WTC11 (cell line): ENCODE measurements at regions not wholly inside any gene's neighbourhood (a gene's known extent, or its start where the extent isn't known, plus 50 kb on each side); places are given as distances from the start of the nearest gene placed in this dataset.

ENCODE experiments used
- ATAC-seq: fragments of 200-7000 bp; cut with Tn5 transposase; 2 replicates; pipeline ENCODE4 v1.10.0; 2021; ENCODE audit warnings: mild to moderate bottlenecking, moderate library complexity
- CTCF ChIA-PET: fragments of 300-600 bp; sonication (Branson Sonifier 250); formaldehyde crosslinking; loops from one replicate; lab custom pipeline; 2021; ENCODE audit warnings: antibody characterized with exemption; lab: Charles Lee
- POLR2A ChIA-PET: fragments of 350-600 bp; sonication (Branson Sonifier 250); formaldehyde crosslinking; loops from one replicate; lab custom pipeline; 2021; ENCODE audit warnings: antibody characterized with exemption; lab: Charles Lee
- DNase-seq: peaks from one replicate; pipeline ENCODE4 v3.0.0; 2021; ENCODE audit warnings: low spot score
- H3K27ac Mint-ChIP-seq: 2 replicates; pipeline ENCODE4 v1.8.0; 2021; ENCODE audit warnings: mixed read lengths
- H3K27me3 Mint-ChIP-seq: 2 replicates; pipeline ENCODE4 v1.8.0; 2021; ENCODE audit warnings: low read depth, mild to moderate bottlenecking, moderate library complexity, mixed read lengths
- H3K36me3 Mint-ChIP-seq: 2 replicates; pipeline ENCODE4 v1.8.0; 2021; ENCODE audit warnings: mixed read lengths
- H3K4me1 Mint-ChIP-seq: 2 replicates; pipeline ENCODE4 v1.8.0; 2022; ENCODE audit warnings: mixed read lengths
- H3K4me3 Mint-ChIP-seq: 2 replicates; pipeline ENCODE4 v1.8.0; 2021; ENCODE audit warnings: mild to moderate bottlenecking, moderate library complexity, mixed read lengths
- H3K9me3 Mint-ChIP-seq: 2 replicates; pipeline ENCODE4 v1.8.0; 2021; ENCODE audit warnings: mixed read lengths
- ATF3 ChIP-seq: sonication (generic); formaldehyde crosslinking; conservative IDR thresholded peaks from 2 replicates; pipeline ENCODE4 v1.8.1; 2022; ENCODE audit warnings: mild to moderate bottlenecking, missing genetic modification reagents
- CBFB ChIP-seq: sonication (generic); formaldehyde crosslinking; IDR thresholded peaks from 2 replicates; pipeline ENCODE4 v1.8.1; 2022; ENCODE audit warnings: mild to moderate bottlenecking, low read depth, missing genetic modification reagents
- CTCF ChIP-seq: fragments of 200-600 bp; IDR thresholded peaks from 2 replicates; pipeline ENCODE4 v1.8.0; 2022; ENCODE audit warnings: antibody characterized with exemption
- ERG ChIP-seq: fragments of 250-450 bp; sonication (Bioruptor Pico); IDR thresholded peaks from 2 replicates; pipeline ENCODE4 v1.8.0; 2021; ENCODE audit warnings: mild to moderate bottlenecking
- ESRRA ChIP-seq: sonication (generic); formaldehyde crosslinking; IDR thresholded peaks from 2 replicates; pipeline ENCODE4 v1.8.1; 2022; ENCODE audit warnings: mild to moderate bottlenecking, missing genetic modification reagents, borderline replicate concordance
- ETV6 ChIP-seq: sonication (generic); formaldehyde crosslinking; IDR thresholded peaks from 2 replicates; pipeline ENCODE4 v1.8.1; 2022; ENCODE audit warnings: mild to moderate bottlenecking, missing genetic modification reagents
- FOXK1 ChIP-seq: sonication (generic); formaldehyde crosslinking; IDR thresholded peaks from 2 replicates; pipeline ENCODE4 v1.8.0; 2022; ENCODE audit warnings: mild to moderate bottlenecking, moderate library complexity, missing genetic modification reagents
- KAT7 ChIP-seq: sonication (generic); formaldehyde crosslinking; IDR thresholded peaks from 2 replicates; pipeline ENCODE4 v1.8.1; 2023; ENCODE audit warnings: missing genetic modification reagents, mild to moderate bottlenecking, borderline replicate concordance
- MLX ChIP-seq: sonication (generic); formaldehyde crosslinking; IDR thresholded peaks from 2 replicates; pipeline ENCODE4 v1.8.1; 2023; ENCODE audit warnings: mild to moderate bottlenecking, missing genetic modification reagents, moderate library complexity
- NFATC4 ChIP-seq: fragments of 250-450 bp; sonication (Bioruptor Pico); IDR thresholded peaks from 2 replicates; pipeline ENCODE4 v1.9.0; 2021; ENCODE audit warnings: mild to moderate bottlenecking
- NFE2L1 ChIP-seq: sonication (generic); formaldehyde crosslinking; IDR thresholded peaks from 2 replicates; pipeline ENCODE4 v1.8.1; 2023; ENCODE audit warnings: missing genetic modification reagents
- NFYB ChIP-seq: sonication (generic); formaldehyde crosslinking; conservative IDR thresholded peaks from 2 replicates; pipeline ENCODE4 v1.8.0; 2022; ENCODE audit warnings: low read depth, missing genetic modification reagents
- NR2C2 ChIP-seq: sonication (generic); formaldehyde crosslinking; IDR thresholded peaks from 2 replicates; pipeline ENCODE4 v1.8.0; 2022; ENCODE audit warnings: mild to moderate bottlenecking, missing genetic modification reagents
- RORB ChIP-seq: fragments of 250-450 bp; sonication (Bioruptor Pico); IDR thresholded peaks from 2 replicates; pipeline ENCODE4 v1.9.0; 2021; ENCODE audit warnings: mild to moderate bottlenecking
- TEAD1 ChIP-seq: sonication (generic); formaldehyde crosslinking; IDR thresholded peaks from 2 replicates; pipeline ENCODE4 v1.8.0; 2022; ENCODE audit warnings: mild to moderate bottlenecking, missing genetic modification reagents
- TP53 ChIP-seq: sonication (generic); formaldehyde crosslinking; IDR thresholded peaks from 2 replicates; pipeline ENCODE4 v1.8.1; 2023; ENCODE audit warnings: mild to moderate bottlenecking, missing genetic modification reagents
- USF2 ChIP-seq: sonication (generic); formaldehyde crosslinking; IDR thresholded peaks from 2 replicates; pipeline ENCODE4 v1.8.1; 2023; ENCODE audit warnings: mild to moderate bottlenecking, missing genetic modification reagents, moderate library complexity
- ZBTB21 ChIP-seq: sonication (generic); formaldehyde crosslinking; IDR thresholded peaks from 2 replicates; pipeline ENCODE4 v1.8.1; 2023; ENCODE audit warnings: mild to moderate bottlenecking, missing genetic modification reagents, borderline replicate concordance
- ZNF121 ChIP-seq: sonication (generic); formaldehyde crosslinking; IDR thresholded peaks from 2 replicates; pipeline ENCODE4 v1.8.0; 2023; ENCODE audit warnings: missing genetic modification reagents
- ZNF232 ChIP-seq: sonication (generic); formaldehyde crosslinking; IDR thresholded peaks from 2 replicates; pipeline ENCODE4 v1.8.0; 2022; ENCODE audit warnings: mild to moderate bottlenecking, missing genetic modification reagents
- ZNF512 ChIP-seq: sonication (generic); formaldehyde crosslinking; IDR thresholded peaks from 2 replicates; pipeline ENCODE4 v1.8.1; 2022; ENCODE audit warnings: missing genetic modification reagents, borderline replicate concordance
- ZNF532 ChIP-seq: fragments of 250-450 bp; sonication (Bioruptor Pico); IDR thresholded peaks from 2 replicates; pipeline ENCODE4 v1.9.0; 2021; ENCODE audit warnings: mild to moderate bottlenecking, borderline replicate concordance

GRCh38 chr12:70176290-70176689, 66.9 kb upstream of the CNOT2 start:
- Mint-ChIP-seq H3K9me3 (peaks cover 27% of the 10 kb centered on the region), H3K27ac (no peak overlapping the region), H3K27me3 (no peaks in the 10 kb centered on the region), H3K36me3 (peaks cover 18% of the 10 kb centered on the region), H3K4me3 (no peak overlapping the region), H3K4me1 (peaks cover 14% of the 10 kb centered on the region)
- POLR2A ChIA-PET = interaction anchor here (0.6 kb wide), 1 partner anchor 210 kb away, joined by 3 read pairs; no protein-coding TSS in a partner anchor
- no peak for DNase-seq
- TF ChIP-seq ZNF121 (CRISPR knock-in tag) = no peak
- TF ChIP-seq ETV6 (CRISPR knock-in tag) = no peak
- no peak for TF ChIP-seq TP53 (CRISPR knock-in tag)
- TF ChIP-seq ZBTB21 (CRISPR knock-in tag) = no peak
- no peak for TF ChIP-seq NR2C2 (CRISPR knock-in tag)
- no peak for TF ChIP-seq FOXK1
- no peak for TF ChIP-seq CBFB (CRISPR knock-in tag)
- no peak for TF ChIP-seq KAT7 (CRISPR knock-in tag)
- TF ChIP-seq ZNF232 (CRISPR knock-in tag) = no peak
- no peak for TF ChIP-seq ESRRA (CRISPR knock-in tag)
- no peak for TF ChIP-seq ZNF512
- no peak for TF ChIP-seq ERG (CRISPR knock-in tag)
- TF ChIP-seq MLX (CRISPR knock-in tag) = no peak
- TF ChIP-seq NFE2L1 (CRISPR knock-in tag) = no peak
- no peak for TF ChIP-seq NFYB
- TF ChIP-seq CTCF = no peak
- no peak for TF ChIP-seq NFATC4 (CRISPR knock-in tag)
- ATAC-seq = no peak
- CTCF ChIA-PET = no interaction called here

- ATAC-seq = no peak
- Mint-ChIP-seq H3K36me3 (peaks cover 20% of the 10 kb centered on the region), H3K9me3 (peaks cover 29% of the 10 kb centered on the region)
- no peak for TF ChIP-seq ATF3
- no peak for TF ChIP-seq TEAD1 (CRISPR knock-in tag)
- no peak for TF ChIP-seq CBFB (CRISPR knock-in tag)
- TF ChIP-seq RORB (CRISPR knock-in tag) = no peak
- TF ChIP-seq USF2 (CRISPR knock-in tag) = no peak
- no peak for TF ChIP-seq ZNF532 (CRISPR knock-in tag)
- TF ChIP-seq, all 79 proteins: peak for 0
- no peak overlapping the region for H3K4me3 Mint-ChIP-seq
- ChIA-PET CTCF (no interaction called here), POLR2A (no interaction called here)
- no peak overlapping the region for H3K27ac Mint-ChIP-seq
- no peaks in the 10 kb centered on the region for H3K27me3 Mint-ChIP-seq
- H3K4me1 Mint-ChIP-seq = peaks cover 14% of the 10 kb centered on the region
- no peak for DNase-seq
These were observed 65.6 kb upstream of the CNOT2 start for GRCh38 chr12:70177631-70178030.
